SK-N-SH (cell line): ENCODE measurements at regions not wholly inside any gene's neighbourhood (a gene's known extent, or its start where the extent isn't known, plus 50 kb on each side); places are given as distances from the start of the nearest gene placed in this dataset.

Experiments
- CTCF ChIA-PET: fragments of 300-600, 350-600 bp; formaldehyde crosslinking; extraction: SDS; loops from one replicate; lab custom pipeline; 2021; lab: Yijun Ruan, JAX
- POLR2A ChIA-PET: fragments of 350-600 bp; sonication (Branson Sonifier 250); formaldehyde crosslinking; extraction: SDS; loops from one replicate; lab custom pipeline; 2020; ENCODE audit warnings: antibody characterized with exemption, inconsistent platforms; lab: Yijun Ruan, JAX
- DNase-seq: peaks from one replicate; pipeline ENCODE4 v3.0.0; 2012
- H2AFZ ChIP-seq: fragments of 200-600 bp; sonication (generic); 2 replicates; pipeline ENCODE4 v1.8.1; 2016; ENCODE audit warnings: antibody characterized with exemption, mild to moderate bottlenecking, low read depth
- H3F3A ChIP-seq: fragments of 200-600 bp; sonication (generic); replicated peaks from 2 replicates; pipeline ENCODE3; 2016; ENCODE audit warnings: antibody characterized with exemption, mild to moderate bottlenecking; ENCODE audit not compliant: insufficient read depth
- H3K27ac ChIP-seq, 2 experiments: fragments of 200-500 bp in 1 of 2; fragments of 200-600 bp in 1 of 2; sonication (Bioruptor generic) in 1 of 2; sonication (generic), shearing (Covaris generic) in 1 of 2; 2 replicates each; pipeline versions ENCODE4 v1.5.1 to v1.6.1; 2014 to 2016; ENCODE audit warnings: low read depth in 2 of 2, inconsistent platforms in 1 of 2, low read length in 1 of 2, mild to moderate bottlenecking in 1 of 2, mixed read lengths in 1 of 2
- H3K27me3 ChIP-seq: fragments of 200-600 bp; sonication (generic), shearing (Covaris generic); 2 replicates; pipeline ENCODE4 v1.6.1; 2016; ENCODE audit warnings: mixed run types; ENCODE audit not compliant: insufficient read depth
- H3K36me3 ChIP-seq, 2 experiments: fragments of 200-500 bp in 1 of 2; fragments of 200-600 bp in 1 of 2; sonication (Bioruptor generic) in 1 of 2; sonication (generic) in 1 of 2; replicated peaks in 1 of 2; 2 replicates each; pipeline versions ENCODE3 to v1.5.1; 2014 to 2016; ENCODE audit warnings: low read length in 1 of 2, mild to moderate bottlenecking in 1 of 2; ENCODE audit not compliant: insufficient read depth in 2 of 2, control insufficient read depth in 1 of 2
- H3K4me1 ChIP-seq, 2 experiments: fragments of 200-500 bp in 1 of 2; fragments of 200-600 bp in 1 of 2; sonication (Bioruptor generic) in 1 of 2; sonication (generic), shearing (Covaris generic) in 1 of 2; 2 replicates each; pipeline versions ENCODE4 v1.5.1 to v1.6.1; 2014 to 2016; ENCODE audit warnings: low read depth in 1 of 2, low read length in 1 of 2, mixed run types in 1 of 2; ENCODE audit not compliant: insufficient read depth in 2 of 2, control insufficient read depth in 1 of 2
- H3K4me2 ChIP-seq: fragments of 200-600 bp; sonication (generic), shearing (Covaris generic); 2 replicates; pipeline ENCODE4 v1.6.1; 2017; ENCODE audit warnings: mixed run types
- H3K4me3 ChIP-seq, 2 experiments: fragments of 200-500 bp in 1 of 2; fragments of 200-600 bp in 1 of 2; sonication (Bioruptor generic) in 1 of 2; sonication (generic), shearing (Covaris generic) in 1 of 2; 2 replicates each; pipeline versions ENCODE4 v1.5.1 to v1.8.1; 2014 to 2016; ENCODE audit warnings: low read depth in 2 of 2, inconsistent platforms in 1 of 2, low read length in 1 of 2, mild to moderate bottlenecking in 1 of 2, mixed read lengths in 1 of 2, moderate library complexity in 1 of 2
- H3K79me2 ChIP-seq: fragments of 200-600 bp; sonication (generic); 2 replicates; pipeline ENCODE4 v1.8.1; 2017; ENCODE audit warnings: mild to moderate bottlenecking; ENCODE audit not compliant: insufficient read depth
- H3K9ac ChIP-seq: fragments of 200-600 bp; sonication (generic); 2 replicates; pipeline ENCODE4 v1.6.1; 2017; ENCODE audit warnings: mixed run types
- H3K9me2 ChIP-seq: fragments of 200-600 bp; sonication (generic); 2 replicates; pipeline ENCODE4 v1.6.1; 2017; ENCODE audit warnings: mixed run types
- H3K9me3 ChIP-seq: fragments of 200-600 bp; sonication (generic); 2 replicates; pipeline ENCODE4 v1.6.1; 2017; ENCODE audit warnings: mixed run types, mild to moderate bottlenecking, moderate library complexity
- H4K20me1 ChIP-seq: fragments of 200-600 bp; sonication (generic); 2 replicates; pipeline ENCODE4 v1.6.1; 2017; ENCODE audit warnings: mild to moderate bottlenecking, mixed run types; ENCODE audit not compliant: insufficient read depth
- CHD2 ChIP-seq: fragments of 150-350 bp; IDR thresholded peaks from 2 replicates; pipeline ENCODE4 v1.6.1; 2018; ENCODE audit warnings: low read length; ENCODE audit not compliant: partially characterized antibody
- EP300 ChIP-seq, 2 experiments: IDR thresholded peaks; 2 replicates each; pipeline versions ENCODE4 v1.4.0 to v1.6.1; 2012; ENCODE audit warnings: borderline replicate concordance in 1 of 2, low read depth in 1 of 2, low read length in 1 of 2
- EZH2phosphoT487 ChIP-seq: fragments of 200-600 bp; sonication (generic); IDR thresholded peaks from 2 replicates; pipeline ENCODE4 v1.6.1; 2017; ENCODE audit warnings: low read depth, mixed run types, mild to moderate bottlenecking, antibody characterized with exemption, moderate library complexity, borderline replicate concordance
- FOSL2 ChIP-seq: IDR thresholded peaks from 2 replicates; pipeline ENCODE4 v1.4.0; 2012; ENCODE audit warnings: low read depth, mild to moderate bottlenecking, moderate library complexity, borderline replicate concordance
- FOXJ3 ChIP-seq: sonication (generic); formaldehyde crosslinking; IDR thresholded peaks from 2 replicates; pipeline ENCODE4 v1.5.1; 2020; ENCODE audit warnings: mild to moderate bottlenecking, missing genetic modification reagents
- FOXM1 ChIP-seq: IDR thresholded peaks from 2 replicates; pipeline ENCODE4 v1.4.0; 2012; ENCODE audit warnings: low read depth, mild to moderate bottlenecking
- IRF3 ChIP-seq: fragments of 150-350 bp; IDR thresholded peaks from 2 replicates; pipeline ENCODE4 v1.6.1; 2016; ENCODE audit warnings: mild to moderate bottlenecking, low read depth, low read length
- MAX ChIP-seq: IDR thresholded peaks from 2 replicates; pipeline ENCODE4 v1.4.0; 2012; ENCODE audit warnings: low read depth
- NRF1 ChIP-seq: IDR thresholded peaks from 2 replicates; pipeline ENCODE4 v1.6.1; 2012; ENCODE audit warnings: low read depth, mild to moderate bottlenecking, low read length
- RAD21 ChIP-seq: IDR thresholded peaks from 2 replicates; pipeline ENCODE4 v1.6.1; 2012; ENCODE audit warnings: mild to moderate bottlenecking, low read length
- RFX5 ChIP-seq: IDR thresholded peaks from 2 replicates; pipeline ENCODE4 v1.6.1; 2012; ENCODE audit warnings: mild to moderate bottlenecking, improper control_type of control experiment, low read length
- RXRA ChIP-seq: IDR thresholded peaks from 2 replicates; pipeline ENCODE4 v1.4.0; 2012; ENCODE audit warnings: low read depth, mild to moderate bottlenecking, borderline replicate concordance
- SMC3 ChIP-seq: IDR thresholded peaks from 2 replicates; pipeline ENCODE4 v1.6.1; 2012; ENCODE audit warnings: low read depth, low read length, improper control_type of control experiment
- TAF1 ChIP-seq: IDR thresholded peaks from 2 replicates; pipeline ENCODE4 v1.6.1; 2012; ENCODE audit warnings: low read depth, mild to moderate bottlenecking, low read length, moderate library complexity, borderline replicate concordance
- TEAD4 ChIP-seq: IDR thresholded peaks from 2 replicates; pipeline ENCODE4 v1.4.0; 2012; ENCODE audit warnings: mild to moderate bottlenecking, borderline replicate concordance; ENCODE audit not compliant: insufficient read depth
- USF1 ChIP-seq: IDR thresholded peaks from 2 replicates; pipeline ENCODE4 v1.4.0; 2012; ENCODE audit warnings: low read depth, borderline replicate concordance
- ZBTB33 ChIP-seq: IDR thresholded peaks from 2 replicates; pipeline ENCODE4 v1.4.0; 2012; ENCODE audit warnings: low read depth, borderline replicate concordance
- WGBS: methylation state at CpG from one replicate; pipeline ENCODE4 v1.1.6; 2017; ENCODE audit warnings: low lambda C conversion rate; 5-methylcytosine and 5-hydroxymethylcytosine counted together

GRCh38 chr5:133806847-133807246 is 161.6 kb downstream of the C5orf15 start:
- Histone ChIP-seq H3K79me2 (no peaks in the 10 kb centered on the region), H4K20me1 (no peaks in the 10 kb centered on the region), H3K27ac (no peak overlapping the region), H3K4me1 (peaks cover 0 to 6% of the 10 kb centered on the region in 2 experiments; a peak in 1 of 4 replicates), H2AFZ (no peak overlapping the region), H3K9me3 (no peaks in the 10 kb centered on the region), H3K9me2 (no peaks in the 10 kb centered on the region), H3F3A (no peaks in the 10 kb centered on the region)
- POLR2A ChIA-PET, result no interaction called here
- WGBS, result 35% methylated on average over 2 of the region's 3 CpGs
- DNase-seq, result no peak
- no peak for TF ChIP-seq USF1
- no peak for TF ChIP-seq EZH2phosphoT487
- TF ChIP-seq ZBTB33, result no peak
- TF ChIP-seq RXRA, result no peak
- no peak for TF ChIP-seq EP300 (IDR thresholded peaks at IDR 0.05; ENCODE audit: borderline replicate concordance in 1 of 2, low read depth in 1 of 2, low read length in 1 of 2)
- TF ChIP-seq RAD21, result no peak
- no peak for TF ChIP-seq NRF1
- TF ChIP-seq IRF3, result no peak
- no peak for TF ChIP-seq TEAD4
- TF ChIP-seq, all 33 proteins: peak for 0
- H3K4me3 ChIP-seq, result no peak overlapping the region
- CTCF ChIA-PET, result no interaction called here
- H3K27me3 ChIP-seq, result no peaks in the 10 kb centered on the region; the same call in 1 of the 2 replicates
- no peak overlapping the region for H3K4me2 ChIP-seq
- H3K36me3 ChIP-seq, result no peaks in the 10 kb centered on the region
- H3K9ac ChIP-seq, result no peak overlapping the region

- Histone ChIP-seq H3K9ac (no peak overlapping the region), H2AFZ (no peak overlapping the region), H3F3A (no peaks in the 10 kb centered on the region), H3K27ac (no peak overlapping the region; a peak in 1 of 4 replicates), H3K9me3 (no peaks in the 10 kb centered on the region), H3K4me2 (no peak overlapping the region), H3K4me3 (no peak overlapping the region), H3K27me3 (no peaks in the 10 kb centered on the region; the same call in 1 of the 2 replicates), H3K79me2 (no peaks in the 10 kb centered on the region), H3K36me3 (no peaks in the 10 kb centered on the region), H4K20me1 (no peaks in the 10 kb centered on the region), H3K9me2 (no peaks in the 10 kb centered on the region), H3K4me1 (peaks cover 0 to 15% of the 10 kb centered on the region in 2 experiments; a peak in 1 of 4 replicates)
- CTCF ChIA-PET, result interaction anchor here (0.6 to 0.8 kb wide), 2 partner anchors 40 to 58 kb away, joined by 3 read pairs; no protein-coding TSS in a partner anchor
- 31% methylated on average over 8 of the region's 8 CpGs for WGBS
- POLR2A ChIA-PET, result no interaction called here
- peak; percentile 42 for DNase-seq
- TF ChIP-seq USF1 (no peak), ZBTB33 (no peak), FOXJ3 (CRISPR knock-in tag) (no peak), FOXM1 (no peak), TAF1 (no peak), EZH2phosphoT487 (no peak), FOSL2 (no peak), CHD2 (no peak), MAX (no peak), SMC3 (no peak), RFX5 (no peak)
These were observed 166.3 kb downstream of the C5orf15 start for GRCh38 chr5:133801955-133802751.
